ENCODE measurements at regions not wholly inside any gene's neighbourhood (a gene's known extent, or its start where the extent isn't known, plus 50 kb on each side); places are given as distances from the start of the nearest gene placed in this dataset.

DNA sequence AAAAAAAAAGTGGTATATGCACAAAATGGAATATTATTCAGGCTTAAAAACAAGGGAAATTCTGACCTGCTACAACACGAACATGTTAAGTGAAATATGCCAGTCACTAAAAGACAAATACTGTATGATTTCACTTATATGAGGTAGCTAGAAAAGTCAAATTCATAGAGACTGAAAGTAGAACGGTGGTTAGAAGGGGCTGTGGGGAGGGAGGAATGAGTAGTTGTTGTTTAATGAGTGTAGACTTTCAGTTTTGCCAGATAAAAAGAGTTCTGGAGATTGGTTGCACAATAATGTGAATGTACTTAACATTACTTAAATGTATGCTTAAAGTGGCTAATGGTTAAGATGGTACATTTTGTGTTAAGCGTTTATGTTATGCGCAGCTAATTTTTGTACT lies 79.5 kb upstream of the IL12B start:
- TF ChIP-seq, protein P1, sequence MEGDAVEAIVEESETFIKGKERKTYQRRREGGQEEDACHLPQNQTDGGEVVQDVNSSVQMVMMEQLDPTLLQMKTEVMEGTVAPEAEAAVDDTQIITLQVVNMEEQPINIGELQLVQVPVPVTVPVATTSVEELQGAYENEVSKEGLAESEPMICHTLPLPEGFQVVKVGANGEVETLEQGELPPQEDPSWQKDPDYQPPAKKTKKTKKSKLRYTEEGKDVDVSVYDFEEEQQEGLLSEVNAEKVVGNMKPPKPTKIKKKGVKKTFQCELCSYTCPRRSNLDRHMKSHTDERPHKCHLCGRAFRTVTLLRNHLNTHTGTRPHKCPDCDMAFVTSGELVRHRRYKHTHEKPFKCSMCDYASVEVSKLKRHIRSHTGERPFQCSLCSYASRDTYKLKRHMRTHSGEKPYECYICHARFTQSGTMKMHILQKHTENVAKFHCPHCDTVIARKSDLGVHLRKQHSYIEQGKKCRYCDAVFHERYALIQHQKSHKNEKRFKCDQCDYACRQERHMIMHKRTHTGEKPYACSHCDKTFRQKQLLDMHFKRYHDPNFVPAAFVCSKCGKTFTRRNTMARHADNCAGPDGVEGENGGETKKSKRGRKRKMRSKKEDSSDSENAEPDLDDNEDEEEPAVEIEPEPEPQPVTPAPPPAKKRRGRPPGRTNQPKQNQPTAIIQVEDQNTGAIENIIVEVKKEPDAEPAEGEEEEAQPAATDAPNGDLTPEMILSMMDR (IDR thresholded peaks at IDR 0.05; ENCODE audit: control insufficient read depth, insufficient read depth, low read depth, low read length, missing control alignments), result no peak
- H3K4me3 ChIP-seq (ENCODE audit: control insufficient read depth, low read depth, low read length), result no peak overlapping the region
- DNase-seq (ENCODE audit: low read depth), result no peak

DNA sequence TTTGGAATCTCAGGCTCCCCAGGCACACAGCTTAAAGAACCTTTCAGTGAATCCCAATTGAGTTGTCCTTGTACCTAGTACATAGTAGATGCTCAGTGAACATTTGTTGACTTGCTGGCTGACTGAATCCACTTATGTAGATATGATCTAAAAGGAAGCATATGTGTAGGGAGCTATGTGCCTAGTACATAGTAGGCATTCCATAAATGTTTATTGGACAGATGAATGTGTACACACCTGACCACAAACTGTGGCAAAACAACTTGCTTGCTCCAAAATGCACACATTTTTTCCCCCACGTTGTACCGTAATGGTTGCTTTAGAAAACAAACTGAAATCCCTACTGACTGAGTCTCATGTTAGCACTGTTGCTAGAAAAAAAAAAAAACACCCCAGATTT lies 80.2 kb upstream of the IL12B start:
- no peak overlapping the region for H3K4me3 ChIP-seq (ENCODE audit: control insufficient read depth, low read depth, low read length)
- TF ChIP-seq, protein P1 (IDR thresholded peaks at IDR 0.05; ENCODE audit: control insufficient read depth, insufficient read depth, low read depth, low read length, missing control alignments), result no peak
- no peak for DNase-seq (ENCODE audit: low read depth)

DNA sequence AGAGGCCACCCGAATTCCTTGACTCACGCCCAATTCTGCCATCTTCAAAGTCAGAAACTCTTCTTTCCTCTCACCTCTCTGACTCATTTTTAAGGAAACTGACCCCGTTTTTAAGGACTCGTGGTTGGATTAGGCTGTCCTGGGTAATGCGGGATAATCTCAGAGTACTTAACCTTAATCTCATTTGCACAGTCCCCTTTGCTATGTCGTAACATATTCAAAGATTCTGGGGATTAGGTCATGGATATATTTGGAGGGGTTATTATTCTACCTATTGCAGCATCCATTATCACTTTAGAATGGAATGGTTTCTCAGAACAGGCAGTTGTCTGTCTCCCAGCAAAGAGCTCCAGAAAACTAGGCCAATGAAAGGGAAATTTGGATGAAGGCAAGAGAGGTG lies 80.8 kb upstream of the IL12B start:
- H3K4me3 ChIP-seq (ENCODE audit: control insufficient read depth, low read depth, low read length), result no peak overlapping the region
- DNase-seq (ENCODE audit: low read depth), result no peak
- TF ChIP-seq, protein P1 (IDR thresholded peaks at IDR 0.05; ENCODE audit: control insufficient read depth, insufficient read depth, low read depth, low read length, missing control alignments), result no peak

DNA sequence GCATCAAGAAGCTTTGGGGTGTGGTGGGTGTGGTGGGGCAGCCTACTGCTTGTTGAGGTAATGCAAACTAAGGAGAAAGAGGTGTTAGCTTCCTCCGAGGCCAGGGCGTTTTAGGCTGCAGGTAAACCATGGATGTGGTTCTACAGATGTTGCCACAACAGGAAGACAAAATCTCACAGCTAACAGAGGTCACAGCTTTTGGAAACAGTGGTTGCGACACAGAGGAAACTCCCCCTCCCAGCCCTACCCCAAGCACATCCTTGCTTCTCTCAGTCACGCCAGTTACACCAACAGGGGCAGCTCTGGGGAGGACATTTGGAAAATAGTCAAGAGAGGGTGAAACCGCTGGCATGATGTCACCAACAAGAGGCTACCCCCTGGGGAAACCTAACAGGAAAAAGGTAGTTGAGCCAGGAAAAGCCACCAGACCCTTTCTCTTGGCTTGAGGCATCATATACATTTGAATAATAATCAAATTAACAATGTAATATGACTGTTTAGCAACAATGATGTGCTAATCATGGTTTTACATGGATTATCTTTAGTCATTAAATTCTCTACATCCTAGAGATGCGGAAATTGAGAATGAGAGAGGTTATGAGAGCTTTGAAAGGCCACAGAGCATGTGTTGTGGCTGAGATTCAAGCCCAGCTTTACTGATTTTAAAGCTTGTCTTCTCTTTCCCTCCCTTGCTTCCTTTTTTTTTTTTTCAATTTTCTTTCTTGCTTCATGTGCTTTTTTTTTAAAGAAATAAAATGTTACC lies 82.2 kb upstream of the IL12B start:
- no peak overlapping the region for H3K4me3 ChIP-seq (ENCODE audit: control insufficient read depth, low read depth, low read length)
- TF ChIP-seq, protein P1 (IDR thresholded peaks at IDR 0.05; ENCODE audit: control insufficient read depth, insufficient read depth, low read depth, low read length, missing control alignments), result no peak
- DNase-seq (ENCODE audit: low read depth), result no peak

DNA sequence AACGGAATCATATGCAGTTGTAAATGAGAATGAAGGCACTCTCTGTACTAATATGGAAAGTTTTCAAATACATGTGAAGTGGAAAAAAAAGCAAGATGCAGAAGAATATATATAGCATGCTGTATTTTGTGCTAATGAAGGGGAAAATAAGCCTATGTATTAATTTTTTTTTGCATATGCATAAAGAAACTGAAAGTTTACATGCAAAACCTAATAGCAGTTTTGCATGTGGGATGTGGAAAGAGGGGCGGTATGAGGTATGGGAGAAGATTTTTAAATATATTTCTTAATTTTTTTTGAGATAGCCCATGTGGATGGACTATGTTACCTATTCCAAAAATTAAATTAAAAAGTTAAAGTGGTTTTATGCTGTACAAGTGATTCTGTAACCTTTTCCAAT lies 83.7 kb upstream of the IL12B start:
- H3K4me3 ChIP-seq (ENCODE audit: control insufficient read depth, low read depth, low read length), result no peak overlapping the region
- TF ChIP-seq, protein P1 (IDR thresholded peaks at IDR 0.05; ENCODE audit: control insufficient read depth, insufficient read depth, low read depth, low read length, missing control alignments), result no peak
- DNase-seq (ENCODE audit: low read depth), result no peak

- DNase-seq (ENCODE audit: low read depth), result no peak
- no peak overlapping the region for H3K4me3 ChIP-seq (ENCODE audit: control insufficient read depth, low read depth, low read length)
- TF ChIP-seq, protein P1 (IDR thresholded peaks at IDR 0.05; ENCODE audit: control insufficient read depth, insufficient read depth, low read depth, low read length, missing control alignments), result no peak
These were observed 85.1 kb upstream of the IL12B start for GRCh38 chr5:159415301-159415937.
